Stomach (tissue), 4 donors: ENCODE measurements at regions not wholly inside any gene's neighbourhood (a gene's known extent, or its start where the extent isn't known, plus 50 kb on each side); places are given as distances from the start of the nearest gene placed in this dataset.

ENCODE experiments used
- CTCF ChIP-seq, 7 experiments: fragments of 450-650 bp in 4 of 7; fragments of 200-600 bp in 3 of 7; sonication (generic) in 3 of 7; IDR thresholded peaks; one replicate each; pipeline ENCODE4 v1.5.1; 2016 to 2019; ENCODE audit warnings: antibody characterized with exemption in 7 of 7, control low read depth in 2 of 7, mild to moderate bottlenecking in 1 of 7
- EP300 ChIP-seq: sonication (generic); formaldehyde crosslinking; IDR thresholded peaks from one replicate; pipeline ENCODE4 v1.6.1; 2017; ENCODE audit warnings: antibody characterized with exemption
- POLR2A ChIP-seq, 4 donors: fragments of 450-650 bp; IDR thresholded peaks; one replicate each; pipeline ENCODE4 v1.6.1; 2016; ENCODE audit warnings: antibody characterized with exemption in 4 of 4, control low read depth in 2 of 4, mild to moderate bottlenecking in 1 of 4, moderate library complexity in 1 of 4
- POLR2AphosphoS5 ChIP-seq, 3 donors: sonication (generic); formaldehyde crosslinking; IDR thresholded peaks; one replicate each; pipeline ENCODE4 v1.6.1; 2016; ENCODE audit warnings: antibody characterized with exemption in 3 of 3

DNA sequence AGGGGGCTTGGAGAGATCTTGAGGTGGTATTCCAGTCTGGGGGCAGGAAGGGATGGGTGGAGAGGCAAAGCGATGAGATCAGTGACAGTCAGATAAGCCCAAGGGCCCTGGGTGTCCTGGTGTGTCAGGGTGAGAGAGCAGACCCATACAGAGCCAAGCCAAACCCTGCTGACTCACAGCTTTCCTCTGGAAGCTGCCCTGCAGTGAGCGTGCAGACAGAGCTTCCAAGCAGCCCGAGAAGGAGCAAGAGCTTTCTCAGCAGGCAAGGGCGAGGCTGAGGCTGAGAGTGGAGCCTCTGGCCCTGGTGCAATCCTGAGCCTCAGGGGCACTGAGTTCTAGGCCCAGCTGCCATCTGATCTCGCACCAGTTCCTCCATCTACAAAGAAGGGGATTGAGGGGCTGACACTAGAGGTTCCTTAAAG lies 91.1 kb upstream of the HIVEP1 start:
- TF ChIP-seq CTCF (IDR thresholded peaks at IDR 0.05), result no peak
- peak in 1 of 3 donors; percentile 39 for TF ChIP-seq POLR2AphosphoS5 (IDR thresholded peaks at IDR 0.05)
- TF ChIP-seq POLR2A (IDR thresholded peaks at IDR 0.05), result no peak
- TF ChIP-seq EP300, result no peak
